Caco-2 (cell line): ENCODE measurements at regions not wholly inside any gene's neighbourhood (a gene's known extent, or its start where the extent isn't known, plus 50 kb on each side); places are given as distances from the start of the nearest gene placed in this dataset.

Source experiments
- BruUV-seq: library from RNA; stranded (reverse); fragments of 400-500 nt; replicated peaks from 2 replicates; lab custom pipeline; 2021; lab: Mats Ljungman, UMichigan
- CTCF ChIA-PET: fragments of 300-600 bp; sonication (Branson Sonifier 250); formaldehyde crosslinking; loops from one replicate; lab custom pipeline; 2022; ENCODE audit warnings: antibody characterized with exemption; lab: Charles Lee
- POLR2A ChIA-PET: fragments of 300-600 bp; sonication (Branson Sonifier 250); formaldehyde crosslinking; loops from one replicate; lab custom pipeline; 2022; ENCODE audit warnings: antibody characterized with exemption; lab: Charles Lee
- DNase-seq, 2 experiments: peaks; one replicate each; pipeline versions ENCODE4 v3.0.0 to v3.0.0-alpha.2; 2020 to 2022
- H3K27me3 ChIP-seq: replicated peaks from 2 replicates; pipeline ENCODE4 v1.6.0; 2011; ENCODE audit warnings: low read length; ENCODE audit not compliant: control insufficient read depth, insufficient read depth
- H3K36me3 ChIP-seq: 2 replicates; pipeline ENCODE4 v1.5.1; 2011; ENCODE audit warnings: low read length; ENCODE audit not compliant: control insufficient read depth, insufficient read depth
- H3K4me1 ChIP-seq: fragments of 250-450 bp; sonication (Bioruptor Pico); 2 replicates; pipeline ENCODE4 v1.5.1; 2020; ENCODE audit warnings: mild to moderate bottlenecking
- H3K4me3 ChIP-seq: 2 replicates; pipeline ENCODE4 v1.5.1; 2011; ENCODE audit warnings: low read depth, mild to moderate bottlenecking, control low read depth, low read length
- H3K9me3 ChIP-seq: fragments of 250-450 bp; sonication (Bioruptor Pico); 2 replicates; pipeline ENCODE4 v1.5.1; 2020; ENCODE audit warnings: mild to moderate bottlenecking, moderate library complexity
- H3K27ac Mint-ChIP-seq: one replicate; pipeline ENCODE4 v1.8.0; 2022; ENCODE audit warnings: mixed read lengths; ENCODE audit not compliant: unreplicated experiment
- H3K27me3 Mint-ChIP-seq: one replicate; pipeline ENCODE4 v1.8.0; 2022; ENCODE audit warnings: mixed read lengths; ENCODE audit not compliant: insufficient read depth, unreplicated experiment
- H3K36me3 Mint-ChIP-seq: one replicate; pipeline ENCODE4 v1.8.0; 2022; ENCODE audit warnings: mild to moderate bottlenecking, mixed read lengths; ENCODE audit not compliant: insufficient read depth, unreplicated experiment
- H3K4me1 Mint-ChIP-seq: one replicate; pipeline ENCODE4 v1.8.0; 2022; ENCODE audit warnings: low read depth, mixed read lengths; ENCODE audit not compliant: unreplicated experiment
- H3K4me3 Mint-ChIP-seq: one replicate; pipeline ENCODE4 v1.8.0; 2022; ENCODE audit warnings: mild to moderate bottlenecking, moderate library complexity, mixed read lengths; ENCODE audit not compliant: unreplicated experiment
- H3K9me3 Mint-ChIP-seq: one replicate; pipeline ENCODE4 v1.8.0; 2022; ENCODE audit warnings: mixed read lengths; ENCODE audit not compliant: unreplicated experiment
- intact Hi-C: fragments of 100-400 bp; cut with micrococcal nuclease; formaldehyde crosslinking; loops from one replicate; pipeline ENCODE4 v1.10.0; 2022; ENCODE audit not compliant: unreplicated experiment
- TF ChIP-seq, protein P1 (sequence below), 2 experiments: fragments of 200-600 bp in 1 of 2; IDR thresholded peaks; 1 replicate in 1 of 2; 2 replicates in 1 of 2; pipeline versions ENCODE4 v1.5.1 to v1.8.0; 2011 to 2022; ENCODE audit warnings: antibody characterized with exemption in 1 of 2, control low read depth in 1 of 2, inconsistent platforms in 1 of 2, low read depth in 1 of 2, low read length in 1 of 2, mild to moderate bottlenecking in 1 of 2, moderate library complexity in 1 of 2; ENCODE audit not compliant: insufficient read depth in 1 of 2, severe bottlenecking in 1 of 2, unreplicated experiment in 1 of 2

DNA sequence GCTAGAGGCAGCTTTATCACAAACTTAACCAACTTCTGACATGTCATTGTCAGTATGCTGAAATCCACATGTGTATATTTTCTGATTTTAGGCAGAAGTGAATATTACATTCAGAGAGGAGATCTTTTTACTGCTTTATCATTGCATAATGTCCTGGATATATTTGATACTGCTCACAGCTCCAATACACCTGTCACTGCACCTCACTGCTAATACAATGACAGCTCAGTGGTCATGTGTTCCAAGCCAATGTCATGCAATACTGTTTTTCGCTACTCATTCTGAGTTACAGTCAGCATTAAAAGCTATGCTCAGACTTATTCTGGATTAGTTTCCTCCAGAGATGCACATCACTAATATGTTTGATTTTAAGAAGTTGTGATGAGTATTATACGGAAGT is 1604.6 kb downstream of the HACE1 start:
- Mint-ChIP-seq H3K4me3 (no peak overlapping the region), H3K4me1 (no peaks in the 10 kb centered on the region), H3K27ac (no peak overlapping the region), H3K9me3 (no peaks in the 10 kb centered on the region), H3K27me3 (no peaks in the 10 kb centered on the region), H3K36me3 (no peaks in the 10 kb centered on the region)
- no peaks in the 10 kb centered on the region for H3K9me3 ChIP-seq
- intact Hi-C loops = no loop called here
- ChIA-PET CTCF (no interaction called here), POLR2A (no interaction called here)
- no peak overlapping the region for H3K4me3 ChIP-seq
- H3K4me1 ChIP-seq = no peaks in the 10 kb centered on the region
- BruUV-seq = no TSS peak
- no peaks in the 10 kb centered on the region for H3K36me3 ChIP-seq
- no peak for DNase-seq
- H3K27me3 ChIP-seq = no peaks in the 10 kb centered on the region
- TF ChIP-seq, protein P1, sequence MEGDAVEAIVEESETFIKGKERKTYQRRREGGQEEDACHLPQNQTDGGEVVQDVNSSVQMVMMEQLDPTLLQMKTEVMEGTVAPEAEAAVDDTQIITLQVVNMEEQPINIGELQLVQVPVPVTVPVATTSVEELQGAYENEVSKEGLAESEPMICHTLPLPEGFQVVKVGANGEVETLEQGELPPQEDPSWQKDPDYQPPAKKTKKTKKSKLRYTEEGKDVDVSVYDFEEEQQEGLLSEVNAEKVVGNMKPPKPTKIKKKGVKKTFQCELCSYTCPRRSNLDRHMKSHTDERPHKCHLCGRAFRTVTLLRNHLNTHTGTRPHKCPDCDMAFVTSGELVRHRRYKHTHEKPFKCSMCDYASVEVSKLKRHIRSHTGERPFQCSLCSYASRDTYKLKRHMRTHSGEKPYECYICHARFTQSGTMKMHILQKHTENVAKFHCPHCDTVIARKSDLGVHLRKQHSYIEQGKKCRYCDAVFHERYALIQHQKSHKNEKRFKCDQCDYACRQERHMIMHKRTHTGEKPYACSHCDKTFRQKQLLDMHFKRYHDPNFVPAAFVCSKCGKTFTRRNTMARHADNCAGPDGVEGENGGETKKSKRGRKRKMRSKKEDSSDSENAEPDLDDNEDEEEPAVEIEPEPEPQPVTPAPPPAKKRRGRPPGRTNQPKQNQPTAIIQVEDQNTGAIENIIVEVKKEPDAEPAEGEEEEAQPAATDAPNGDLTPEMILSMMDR (IDR thresholded peaks at IDR 0.05; ENCODE audit: insufficient read depth in 1 of 2, low read depth in 1 of 2, low read length in 1 of 2, severe bottlenecking in 1 of 2, unreplicated experiment in 1 of 2) = no peak

DNA sequence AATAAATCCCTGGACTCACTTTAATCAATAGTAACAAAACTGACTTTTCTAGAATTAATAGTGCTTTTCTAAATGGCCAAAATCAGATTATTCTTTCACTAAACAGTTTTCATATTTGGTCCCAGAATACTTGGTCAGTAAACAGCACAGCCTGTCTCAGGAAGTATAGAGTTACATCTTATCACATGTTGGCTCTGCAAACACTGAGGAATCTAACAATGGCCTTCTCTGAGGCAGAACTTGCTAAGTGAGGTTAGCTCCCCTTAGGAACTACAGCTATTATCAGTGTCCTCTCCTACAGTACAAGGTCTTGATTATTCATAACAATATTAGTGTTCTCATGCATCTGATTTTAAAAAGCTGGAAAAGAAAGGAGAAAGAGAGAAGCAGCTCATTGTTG is 1622.8 kb downstream of the HACE1 start:
- Mint-ChIP-seq H3K27me3 (no peaks in the 10 kb centered on the region), H3K4me3 (no peak overlapping the region), H3K27ac (no peak overlapping the region), H3K9me3 (no peaks in the 10 kb centered on the region), H3K36me3 (no peaks in the 10 kb centered on the region), H3K4me1 (no peaks in the 10 kb centered on the region)
- Histone ChIP-seq H3K36me3 (no peaks in the 10 kb centered on the region), H3K27me3 (no peaks in the 10 kb centered on the region), H3K4me3 (no peak overlapping the region), H3K9me3 (no peaks in the 10 kb centered on the region), H3K4me1 (no peaks in the 10 kb centered on the region)
- TF ChIP-seq, protein P1 (IDR thresholded peaks at IDR 0.05; ENCODE audit: insufficient read depth in 1 of 2, low read depth in 1 of 2, low read length in 1 of 2, severe bottlenecking in 1 of 2, unreplicated experiment in 1 of 2) = no peak
- DNase-seq = peak in 1 of 2 experiments; percentile 14
- no TSS peak for BruUV-seq
- ChIA-PET POLR2A (no interaction called here), CTCF (no interaction called here)
- intact Hi-C loops = no loop called here

DNA sequence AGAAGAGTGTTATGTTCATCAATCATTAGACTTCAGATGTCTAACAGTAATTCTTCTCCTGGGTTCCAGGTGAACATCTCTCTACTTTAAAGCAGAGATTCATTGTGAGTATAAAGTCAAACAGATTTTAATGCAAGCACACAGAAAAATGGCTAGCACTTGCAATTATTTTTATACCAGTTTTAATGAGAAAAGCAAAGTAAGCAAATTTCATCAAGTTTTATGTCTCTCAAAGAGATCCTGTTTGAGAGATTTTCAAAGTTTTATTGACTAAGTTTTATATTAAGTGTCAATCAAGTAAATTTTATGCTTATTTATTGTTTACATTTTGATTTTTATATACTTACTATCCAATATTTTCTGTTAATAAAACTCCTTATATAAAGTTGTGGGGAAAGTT is 1628.5 kb downstream of the HACE1 start:
- no peaks in the 10 kb centered on the region for H3K4me1 Mint-ChIP-seq
- no peak overlapping the region for H3K4me3 ChIP-seq
- H3K36me3 Mint-ChIP-seq = no peaks in the 10 kb centered on the region
- intact Hi-C loops = no loop called here
- no peaks in the 10 kb centered on the region for H3K9me3 ChIP-seq
- no peaks in the 10 kb centered on the region for H3K27me3 Mint-ChIP-seq
- no peaks in the 10 kb centered on the region for H3K36me3 ChIP-seq
- H3K27ac Mint-ChIP-seq = no peak overlapping the region
- DNase-seq = no peak
- no peak overlapping the region for H3K4me3 Mint-ChIP-seq
- TF ChIP-seq, protein P1 (IDR thresholded peaks at IDR 0.05; ENCODE audit: insufficient read depth in 1 of 2, low read depth in 1 of 2, low read length in 1 of 2, severe bottlenecking in 1 of 2, unreplicated experiment in 1 of 2) = no peak
- no TSS peak for BruUV-seq
- no peaks in the 10 kb centered on the region for H3K27me3 ChIP-seq
- H3K4me1 ChIP-seq = no peaks in the 10 kb centered on the region
- H3K9me3 Mint-ChIP-seq = peaks cover 13% of the 10 kb centered on the region
- CTCF ChIA-PET = no interaction called here
- POLR2A ChIA-PET = no interaction called here
